ENCODE measurements at regions not wholly inside any gene's neighbourhood (a gene's known extent, or its start where the extent isn't known, plus 50 kb on each side); places are given as distances from the start of the nearest gene placed in this dataset.

DNA sequence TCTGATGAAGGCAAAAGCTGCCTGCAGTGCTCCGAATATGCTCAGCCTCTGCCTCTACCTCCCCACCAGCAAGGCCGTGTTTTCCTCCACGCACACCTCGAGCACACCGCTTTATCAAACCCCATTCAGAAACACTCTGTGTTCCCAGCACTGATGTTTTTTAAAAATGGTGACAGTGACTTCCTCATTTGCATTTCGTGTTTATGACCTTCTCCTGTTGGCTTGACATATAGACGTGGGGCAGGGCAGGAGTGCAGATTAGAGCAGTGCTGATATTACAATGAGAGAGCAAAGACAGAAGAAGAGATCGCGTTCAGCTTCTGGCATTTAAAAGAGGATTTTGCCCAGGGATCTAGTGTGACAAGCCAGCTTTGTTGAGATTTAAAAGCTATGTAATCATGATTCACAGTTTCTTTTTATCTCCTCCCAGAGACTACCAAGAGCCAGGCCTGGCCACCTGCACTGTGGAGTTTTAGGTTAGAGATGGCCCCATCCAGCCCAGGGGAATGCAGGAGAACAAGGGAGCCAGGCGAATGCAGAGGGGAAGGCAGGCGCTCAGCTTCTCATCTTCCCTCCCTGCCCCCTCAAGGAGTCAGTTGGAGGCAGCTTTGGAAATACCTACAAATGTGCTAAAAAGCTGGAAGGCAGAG, 61.5 kb upstream of the NEDD4L start:
- peaks cover 4% of the 10 kb centered on the region for H3K27me3 Mint-ChIP-seq (ENCODE audit: unreplicated experiment)

GRCh38 chr18:57981308-57982028, 62.6 kb upstream of the NEDD4L start:
- Mint-ChIP-seq H3K4me3 (ENCODE audit: unreplicated experiment) (no peak overlapping the region), H3K9me3 (ENCODE audit: unreplicated experiment) (no peaks in the 10 kb centered on the region), H3K27me3 (ENCODE audit: unreplicated experiment) (peaks cover 4% of the 10 kb centered on the region), H3K27ac (ENCODE audit: unreplicated experiment) (no peak overlapping the region), H3K36me3 (ENCODE audit: low read depth, unreplicated experiment) (no peaks in the 10 kb centered on the region), H3K4me1 (ENCODE audit: unreplicated experiment) (no peaks in the 10 kb centered on the region)
- no peak for TF ChIP-seq CTCF (IDR thresholded peaks at IDR 0.05; ENCODE audit: unreplicated experiment)
- no peak for DNase-seq (ENCODE audit: low spot score)

More for the DNA sequence above, 61.5 kb upstream of the NEDD4L start:
- H3K36me3 Mint-ChIP-seq (ENCODE audit: low read depth, unreplicated experiment): no peaks in the 10 kb centered on the region
- H3K4me1 Mint-ChIP-seq (ENCODE audit: unreplicated experiment): no peaks in the 10 kb centered on the region
- TF ChIP-seq CTCF (IDR thresholded peaks at IDR 0.05; ENCODE audit: unreplicated experiment): no peak
- no peak overlapping the region for H3K4me3 Mint-ChIP-seq (ENCODE audit: unreplicated experiment)
- DNase-seq (ENCODE audit: low spot score): no peak
- H3K9me3 Mint-ChIP-seq (ENCODE audit: unreplicated experiment): no peaks in the 10 kb centered on the region
- H3K27ac Mint-ChIP-seq (ENCODE audit: unreplicated experiment): no peak overlapping the region

DNA sequence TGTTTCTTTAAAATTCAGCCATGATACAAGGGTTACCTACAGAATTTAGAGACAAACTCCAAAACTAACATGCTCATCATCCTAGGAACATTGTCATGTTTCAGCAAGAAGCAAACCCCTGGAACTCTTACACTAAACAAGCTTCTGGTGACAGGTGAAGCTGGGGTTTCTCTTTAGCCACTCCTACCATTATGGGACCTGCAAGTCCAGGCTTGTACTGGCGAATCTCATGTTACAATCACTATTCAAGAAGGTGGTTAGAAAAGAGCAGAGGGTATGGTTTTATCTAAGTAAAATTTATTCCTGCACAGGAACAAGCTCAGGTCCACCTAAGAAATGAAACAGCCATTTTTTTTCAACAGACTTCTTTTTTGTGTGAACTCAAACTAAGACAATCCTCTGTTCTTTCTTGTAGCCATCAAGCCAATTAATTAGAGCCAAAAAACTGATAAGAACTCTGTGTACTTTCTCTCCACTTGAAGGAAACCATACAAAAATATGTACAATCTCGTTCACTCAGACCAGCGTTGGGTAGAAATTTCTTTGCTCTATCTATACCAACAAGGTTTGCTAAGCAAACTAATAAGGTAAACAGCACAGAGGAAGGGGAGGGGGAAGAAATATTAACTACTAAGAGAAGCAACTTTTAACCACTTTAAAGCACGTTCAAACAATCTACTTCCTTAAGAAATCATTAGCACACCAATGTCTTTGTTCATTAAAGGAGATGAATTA, 63.3 kb upstream of the NEDD4L start:
- no peak for TF ChIP-seq CTCF (IDR thresholded peaks at IDR 0.05; ENCODE audit: unreplicated experiment)
- peaks cover 4% of the 10 kb centered on the region for H3K27me3 Mint-ChIP-seq (ENCODE audit: unreplicated experiment)
- H3K4me3 Mint-ChIP-seq (ENCODE audit: unreplicated experiment): no peak overlapping the region
- H3K9me3 Mint-ChIP-seq (ENCODE audit: unreplicated experiment): no peaks in the 10 kb centered on the region
- DNase-seq (ENCODE audit: low spot score): no peak
- peaks cover 2% of the 10 kb centered on the region for H3K4me1 Mint-ChIP-seq (ENCODE audit: unreplicated experiment)
- no peak overlapping the region for H3K27ac Mint-ChIP-seq (ENCODE audit: unreplicated experiment)
- H3K36me3 Mint-ChIP-seq (ENCODE audit: low read depth, unreplicated experiment): no peaks in the 10 kb centered on the region

DNA sequence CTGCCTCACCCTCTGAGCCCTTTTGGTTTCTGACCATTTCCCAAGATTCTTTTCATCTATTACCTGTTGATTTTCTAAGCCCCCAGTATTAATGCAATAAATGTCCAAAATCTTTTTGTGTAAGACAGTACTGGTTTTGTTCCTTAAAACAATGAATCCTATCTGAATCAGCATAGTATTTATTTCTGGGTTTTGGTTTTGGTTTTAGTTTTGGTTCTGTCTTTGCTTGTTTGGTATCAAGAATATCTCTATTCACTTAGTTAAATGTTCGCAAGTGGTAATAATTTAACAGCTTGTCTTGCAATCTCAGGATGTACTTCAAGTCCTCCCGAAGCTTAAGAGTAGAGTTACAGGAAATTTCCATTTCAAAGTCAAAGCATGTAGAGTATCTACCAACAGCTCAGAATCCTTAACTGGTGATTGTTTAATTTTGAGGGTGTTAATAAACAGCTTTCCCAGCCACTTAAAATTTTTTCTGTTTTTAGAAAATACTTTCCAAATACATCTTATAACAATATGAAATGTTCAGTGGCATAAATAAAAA, 67.7 kb upstream of the NEDD4L start:
- Mint-ChIP-seq H3K9me3 (ENCODE audit: unreplicated experiment) (no peaks in the 10 kb centered on the region), H3K4me3 (ENCODE audit: unreplicated experiment) (no peak overlapping the region), H3K27ac (ENCODE audit: unreplicated experiment) (no peak overlapping the region), H3K27me3 (ENCODE audit: unreplicated experiment) (no peaks in the 10 kb centered on the region), H3K4me1 (ENCODE audit: unreplicated experiment) (peaks cover 2% of the 10 kb centered on the region), H3K36me3 (ENCODE audit: low read depth, unreplicated experiment) (no peaks in the 10 kb centered on the region)
- TF ChIP-seq CTCF (IDR thresholded peaks at IDR 0.05; ENCODE audit: unreplicated experiment): no peak
- no peak for DNase-seq (ENCODE audit: low spot score)

Data from endothelial cell (in vitro differentiated cells).